GM19455 (cell line): ENCODE measurements at regions not wholly inside any gene's neighbourhood (a gene's known extent, or its start where the extent isn't known, plus 50 kb on each side); places are given as distances from the start of the nearest gene placed in this dataset.
"Not testable (repeated sequence)": the region's sequence is repeated elsewhere in the genome, so short reads cannot be mapped to it uniquely, and the experiment has no call there.

Experiments
- ATAC-seq: cut with Tn5 transposase; IDR thresholded peaks from one replicate; pipeline ENCODE4 v1.9.1; 2021; ENCODE audit not compliant: unreplicated experiment

- ATAC-seq: no peak
These were observed 169.9 kb downstream of the CPE start for GRCh38 chr4:165548702-165549101.

- ATAC-seq: no peak
These were observed 174.5 kb downstream of the CPE start for GRCh38 chr4:165553221-165553810.

GRCh38 chr4:165555302-165555701 is 176.5 kb downstream of the CPE start:
- ATAC-seq: no peak

- no peak for ATAC-seq
These were observed 177.6 kb downstream of the CPE start for GRCh38 chr4:165556383-165556782.

GRCh38 chr4:165560941-165561340 is 182.1 kb downstream of the CPE start:
- ATAC-seq: no peak

GRCh38 chr4:165563851-165564250 is 185.0 kb downstream of the CPE start:
- ATAC-seq: no peak

GRCh38 chr4:165569031-165569430 is 190.2 kb downstream of the CPE start:
- ATAC-seq: no peak

- ATAC-seq: not testable (repeated sequence)
These were observed 192.7 kb downstream of the CPE start for GRCh38 chr4:165571476-165571875.

- no peak for ATAC-seq
These were observed 201.6 kb downstream of the CPE start for GRCh38 chr4:165580351-165580905.

- ATAC-seq: no peak
These were observed 204.5 kb downstream of the CPE start for GRCh38 chr4:165583341-165583740.

GRCh38 chr4:165584916-165585315 is 206.1 kb downstream of the CPE start:
- no peak for ATAC-seq

GRCh38 chr4:165588534-165589315 is 209.9 kb downstream of the CPE start:
- ATAC-seq: no peak

GRCh38 chr4:165592386-165592785 is 213.6 kb downstream of the CPE start:
- ATAC-seq: no peak

GRCh38 chr4:165597581-165598480 is 219.0 kb downstream of the CPE start:
- no peak for ATAC-seq

GRCh38 chr4:165600959-165601683 is 222.3 kb downstream of the CPE start:
- no peak for ATAC-seq

- no peak for ATAC-seq
These were observed 223.8 kb downstream of the CPE start for GRCh38 chr4:165602621-165603020.

GRCh38 chr4:165604181-165604580 is 225.4 kb downstream of the CPE start:
- ATAC-seq: no peak

GRCh38 chr4:165605811-165606210 is 227.0 kb downstream of the CPE start:
- ATAC-seq: no peak

- no peak for ATAC-seq
These were observed 227.8 kb downstream of the CPE start for GRCh38 chr4:165606465-165607205.

GRCh38 chr4:165609653-165610052 is 230.8 kb downstream of the CPE start:
- ATAC-seq: no peak
